ENCODE measurements at regions not wholly inside any gene's neighbourhood (a gene's known extent, or its start where the extent isn't known, plus 50 kb on each side); places are given as distances from the start of the nearest gene placed in this dataset.

DNA sequence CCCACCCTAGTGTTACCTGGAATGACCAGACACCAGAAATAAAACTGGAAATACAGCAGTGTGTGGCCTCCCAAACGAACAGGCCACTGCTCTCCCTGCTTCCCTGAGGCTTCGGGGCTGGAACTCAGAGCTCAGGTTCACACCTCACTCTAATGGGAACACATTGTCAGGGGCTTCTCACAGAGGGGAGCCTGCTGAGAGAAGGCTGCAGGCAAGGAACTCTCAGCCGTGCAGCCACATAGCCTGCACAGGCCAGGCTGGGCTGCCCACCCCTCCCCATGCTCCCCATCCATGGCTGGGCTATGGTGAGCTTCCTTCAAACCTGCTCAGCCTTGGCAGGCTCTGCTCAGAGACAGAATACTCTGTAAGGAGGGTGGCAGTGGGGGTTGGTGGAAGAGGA is 302.5 kb downstream of the EMP1 start:
- whole genome bisulfite sequencing, 2 donors = 60 to 66% methylated on average over 3 of the region's 3 CpGs
- H3K9me3 ChIP-seq (ENCODE audit: control insufficient read depth in 4 of 4, insufficient read depth in 3 of 4, low read length in 3 of 4) = no peaks in the 10 kb centered on the region
- ATAC-seq (ENCODE audit: insufficient read depth, low FRiP score) (no peak), DNase-seq (no peak)
- no peak overlapping the region for H3K4me3 ChIP-seq
- no peaks in the 10 kb centered on the region for H3K36me3 ChIP-seq (ENCODE audit: control insufficient read depth in 4 of 4, insufficient read depth in 4 of 4, low read length in 4 of 4)
- H3K27ac ChIP-seq (ENCODE audit: low read depth in 1 of 2, low read length in 1 of 2) = no peak overlapping the region
- H3K4me1 ChIP-seq (ENCODE audit: control insufficient read depth in 5 of 5, insufficient read depth in 5 of 5, low read length in 5 of 5) = peaks cover 0 to 3% (median 0%) of the 10 kb centered on the region in 5 donors
- H3K9ac ChIP-seq (ENCODE audit: insufficient read depth in 1 of 2, low read length in 2 of 2) = no peak overlapping the region
- TF ChIP-seq, protein P1, sequence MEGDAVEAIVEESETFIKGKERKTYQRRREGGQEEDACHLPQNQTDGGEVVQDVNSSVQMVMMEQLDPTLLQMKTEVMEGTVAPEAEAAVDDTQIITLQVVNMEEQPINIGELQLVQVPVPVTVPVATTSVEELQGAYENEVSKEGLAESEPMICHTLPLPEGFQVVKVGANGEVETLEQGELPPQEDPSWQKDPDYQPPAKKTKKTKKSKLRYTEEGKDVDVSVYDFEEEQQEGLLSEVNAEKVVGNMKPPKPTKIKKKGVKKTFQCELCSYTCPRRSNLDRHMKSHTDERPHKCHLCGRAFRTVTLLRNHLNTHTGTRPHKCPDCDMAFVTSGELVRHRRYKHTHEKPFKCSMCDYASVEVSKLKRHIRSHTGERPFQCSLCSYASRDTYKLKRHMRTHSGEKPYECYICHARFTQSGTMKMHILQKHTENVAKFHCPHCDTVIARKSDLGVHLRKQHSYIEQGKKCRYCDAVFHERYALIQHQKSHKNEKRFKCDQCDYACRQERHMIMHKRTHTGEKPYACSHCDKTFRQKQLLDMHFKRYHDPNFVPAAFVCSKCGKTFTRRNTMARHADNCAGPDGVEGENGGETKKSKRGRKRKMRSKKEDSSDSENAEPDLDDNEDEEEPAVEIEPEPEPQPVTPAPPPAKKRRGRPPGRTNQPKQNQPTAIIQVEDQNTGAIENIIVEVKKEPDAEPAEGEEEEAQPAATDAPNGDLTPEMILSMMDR (IDR thresholded peaks at IDR 0.05; ENCODE audit: control extremely low read depth, extremely low read depth) = no peak
- H3K27me3 ChIP-seq (ENCODE audit: control insufficient read depth in 3 of 3, insufficient read depth in 3 of 3, low read length in 2 of 3) = no peaks in the 10 kb centered on the region

DNA sequence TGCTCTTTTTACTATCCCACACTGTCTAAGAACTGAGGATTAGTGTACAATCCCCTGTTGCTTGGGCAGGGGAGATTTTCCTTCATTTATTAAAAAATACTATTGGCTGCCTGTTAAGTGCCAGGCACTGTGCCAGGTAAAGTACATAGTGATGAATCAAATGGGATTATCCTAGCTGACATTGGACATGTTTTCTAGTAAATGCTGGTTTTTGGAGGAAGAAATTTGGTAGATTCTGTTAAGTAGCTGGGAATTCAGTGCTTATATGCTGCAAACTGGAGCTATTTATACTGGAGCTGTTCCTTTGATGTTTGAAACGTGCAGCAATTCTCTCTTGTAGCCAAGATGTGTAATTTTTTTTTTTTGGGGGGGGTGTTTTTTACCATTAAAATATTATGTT is 299.6 kb downstream of the EMP1 start:
- Histone ChIP-seq H3K27ac (ENCODE audit: low read depth in 1 of 2, low read length in 1 of 2) (no peak overlapping the region), H3K4me1 (ENCODE audit: control insufficient read depth in 5 of 5, insufficient read depth in 5 of 5, low read length in 5 of 5) (no peaks in the 10 kb centered on the region), H3K36me3 (ENCODE audit: control insufficient read depth in 4 of 4, insufficient read depth in 4 of 4, low read length in 4 of 4) (no peaks in the 10 kb centered on the region), H3K9me3 (ENCODE audit: control insufficient read depth in 4 of 4, insufficient read depth in 3 of 4, low read length in 3 of 4) (peaks cover 0 to 2% (median 0%) of the 10 kb centered on the region in 4 donors), H3K9ac (ENCODE audit: insufficient read depth in 1 of 2, low read length in 2 of 2) (no peak overlapping the region), H3K27me3 (ENCODE audit: control insufficient read depth in 3 of 3, insufficient read depth in 3 of 3, low read length in 2 of 3) (no peaks in the 10 kb centered on the region), H3K4me3 (no peak overlapping the region)
- ATAC-seq (ENCODE audit: insufficient read depth, low FRiP score) (no peak), DNase-seq (no peak)
- 54 to 74% methylated on average over 1 of the region's 1 CpG for WGBS, 2 donors
- TF ChIP-seq, protein P1 (IDR thresholded peaks at IDR 0.05; ENCODE audit: control extremely low read depth, extremely low read depth) = no peak

DNA sequence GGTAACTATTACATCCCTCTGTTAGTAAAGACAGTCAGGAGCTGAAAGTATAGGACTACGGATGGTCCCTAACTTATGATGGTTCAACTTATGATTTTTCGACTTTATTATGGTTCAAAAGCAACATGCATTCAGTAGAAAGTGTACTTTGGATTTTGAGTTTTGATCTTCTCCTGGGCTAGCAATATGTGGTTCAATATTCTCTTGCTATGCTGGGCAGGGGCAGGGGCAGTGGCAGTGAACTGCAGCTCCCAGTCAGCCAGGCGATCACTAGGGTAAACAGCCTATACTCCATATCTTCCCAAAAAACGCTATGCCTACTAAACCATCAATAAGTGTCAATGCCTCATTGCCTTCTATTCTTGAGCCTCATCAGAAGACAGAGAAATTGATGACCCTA is 292.7 kb downstream of the EMP1 start:
- ATAC-seq (ENCODE audit: insufficient read depth, low FRiP score) = no peak
- H3K27ac ChIP-seq (ENCODE audit: low read depth in 1 of 2, low read length in 1 of 2) = no peak overlapping the region
- 93 to 95% methylated on average over 4 of the region's 4 CpGs for WGBS, 2 donors

More for the DNA sequence above, 292.7 kb downstream of the EMP1 start:
- Histone ChIP-seq H3K27me3 (ENCODE audit: control insufficient read depth in 3 of 3, insufficient read depth in 3 of 3, low read length in 2 of 3) (no peaks in the 10 kb centered on the region), H3K36me3 (ENCODE audit: control insufficient read depth in 4 of 4, insufficient read depth in 4 of 4, low read length in 4 of 4) (no peaks in the 10 kb centered on the region), H3K4me1 (ENCODE audit: control insufficient read depth in 5 of 5, insufficient read depth in 5 of 5, low read length in 5 of 5) (no peaks in the 10 kb centered on the region), H3K9me3 (ENCODE audit: control insufficient read depth in 4 of 4, insufficient read depth in 3 of 4, low read length in 3 of 4) (peaks cover 0 to 2% (median 0%) of the 10 kb centered on the region in 4 donors), H3K4me3 (no peak overlapping the region), H3K9ac (ENCODE audit: insufficient read depth in 1 of 2, low read length in 2 of 2) (no peak overlapping the region)
- no peak for DNase-seq
- TF ChIP-seq, protein P1 (IDR thresholded peaks at IDR 0.05; ENCODE audit: control extremely low read depth, extremely low read depth) = no peak
